HFFc6 (cell line): ENCODE measurements at regions not wholly inside any gene's neighbourhood (a gene's known extent, or its start where the extent isn't known, plus 50 kb on each side); places are given as distances from the start of the nearest gene placed in this dataset.

Source experiments
- DNase-seq: peaks from one replicate; pipeline ENCODE4 v3.0.0-alpha.2; 2018
- H3K27ac Mint-ChIP-seq: 2 replicates; pipeline ENCODE4 v1.8.0; 2020; ENCODE audit warnings: mild to moderate bottlenecking, mixed read lengths
- H3K27me3 Mint-ChIP-seq: 2 replicates; pipeline ENCODE4 v1.8.0; 2021; ENCODE audit warnings: mild to moderate bottlenecking, moderate library complexity, mixed read lengths; ENCODE audit not compliant: insufficient read depth
- H3K36me3 Mint-ChIP-seq: 2 replicates; pipeline ENCODE4 v1.8.0; 2021; ENCODE audit warnings: low read depth, mixed read lengths
- H3K4me1 Mint-ChIP-seq: 2 replicates; pipeline ENCODE4 v1.8.0; 2020; ENCODE audit warnings: low read depth, mixed read lengths
- H3K4me3 Mint-ChIP-seq: 2 replicates; pipeline ENCODE4 v1.8.0; 2020; ENCODE audit warnings: mild to moderate bottlenecking, moderate library complexity, mixed read lengths
- H3K9me3 Mint-ChIP-seq: 2 replicates; pipeline ENCODE4 v1.8.0; 2020; ENCODE audit warnings: mild to moderate bottlenecking, mixed read lengths
- TF ChIP-seq, protein P1 (sequence below): fragments of 200-600 bp; sonication (generic); IDR thresholded peaks from 2 replicates; pipeline ENCODE4 v1.5.0; 2021; ENCODE audit warnings: antibody characterized with exemption, mild to moderate bottlenecking

DNA sequence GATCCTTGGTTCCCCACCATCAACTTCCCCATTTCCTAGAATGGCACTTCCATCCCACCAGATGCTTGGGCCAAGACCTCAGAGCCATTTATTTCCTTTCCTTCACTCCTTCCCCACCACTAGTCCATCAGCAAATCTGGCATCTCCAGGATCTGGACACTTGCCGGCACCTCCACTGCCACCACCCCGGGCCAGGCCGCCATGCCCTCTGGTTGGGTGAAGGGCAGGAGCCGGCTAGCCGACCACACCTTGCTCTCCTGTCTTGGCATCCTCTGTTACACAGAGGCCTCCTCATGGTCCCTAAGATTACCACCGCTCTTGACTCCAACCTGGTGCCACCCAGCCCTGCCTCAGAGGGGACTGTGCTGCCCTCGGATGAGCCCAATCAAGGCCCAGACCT lies 104.5 kb downstream of the RMI2 start:
- peaks cover 7% of the 10 kb centered on the region; the same call in 1 of the 2 replicates for H3K36me3 Mint-ChIP-seq
- peaks cover 6% of the 10 kb centered on the region; the same call in 1 of the 2 replicates for H3K4me1 Mint-ChIP-seq
- peaks cover 35% of the 10 kb centered on the region for H3K27me3 Mint-ChIP-seq
- no peak for DNase-seq
- TF ChIP-seq, protein P1, sequence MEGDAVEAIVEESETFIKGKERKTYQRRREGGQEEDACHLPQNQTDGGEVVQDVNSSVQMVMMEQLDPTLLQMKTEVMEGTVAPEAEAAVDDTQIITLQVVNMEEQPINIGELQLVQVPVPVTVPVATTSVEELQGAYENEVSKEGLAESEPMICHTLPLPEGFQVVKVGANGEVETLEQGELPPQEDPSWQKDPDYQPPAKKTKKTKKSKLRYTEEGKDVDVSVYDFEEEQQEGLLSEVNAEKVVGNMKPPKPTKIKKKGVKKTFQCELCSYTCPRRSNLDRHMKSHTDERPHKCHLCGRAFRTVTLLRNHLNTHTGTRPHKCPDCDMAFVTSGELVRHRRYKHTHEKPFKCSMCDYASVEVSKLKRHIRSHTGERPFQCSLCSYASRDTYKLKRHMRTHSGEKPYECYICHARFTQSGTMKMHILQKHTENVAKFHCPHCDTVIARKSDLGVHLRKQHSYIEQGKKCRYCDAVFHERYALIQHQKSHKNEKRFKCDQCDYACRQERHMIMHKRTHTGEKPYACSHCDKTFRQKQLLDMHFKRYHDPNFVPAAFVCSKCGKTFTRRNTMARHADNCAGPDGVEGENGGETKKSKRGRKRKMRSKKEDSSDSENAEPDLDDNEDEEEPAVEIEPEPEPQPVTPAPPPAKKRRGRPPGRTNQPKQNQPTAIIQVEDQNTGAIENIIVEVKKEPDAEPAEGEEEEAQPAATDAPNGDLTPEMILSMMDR = no peak
- peaks cover 4% of the 10 kb centered on the region; the same call in 1 of the 2 replicates for H3K9me3 Mint-ChIP-seq
- no peak overlapping the region for H3K27ac Mint-ChIP-seq
- H3K4me3 Mint-ChIP-seq = no peak overlapping the region

DNA sequence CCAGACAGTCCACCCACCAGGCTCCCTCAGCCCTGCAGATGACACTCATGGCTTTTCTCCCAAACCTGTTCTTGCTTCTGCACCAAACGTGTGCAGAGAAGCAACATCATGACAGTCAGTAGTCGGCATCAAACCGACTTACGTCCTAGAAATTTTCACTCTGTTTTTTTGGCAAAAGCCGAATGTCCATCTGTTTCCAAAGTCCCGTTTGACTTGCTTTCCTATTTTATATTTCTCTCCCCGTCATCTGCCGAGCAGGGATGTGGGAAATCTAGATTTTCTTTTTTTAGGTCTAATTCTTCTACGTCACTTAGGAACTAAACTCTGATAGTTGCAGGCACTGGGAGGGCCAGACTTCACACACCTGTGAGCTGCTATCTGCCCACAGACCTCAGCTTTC lies 104.9 kb downstream of the RMI2 start:
- Mint-ChIP-seq H3K4me1 (peaks cover 6% of the 10 kb centered on the region; the same call in 1 of the 2 replicates), H3K27me3 (peaks cover 35% of the 10 kb centered on the region), H3K9me3 (peaks cover 6% of the 10 kb centered on the region; the same call in 1 of the 2 replicates), H3K4me3 (no peak overlapping the region), H3K27ac (no peak overlapping the region), H3K36me3 (peaks cover 8% of the 10 kb centered on the region; the same call in 1 of the 2 replicates)
- DNase-seq = no peak
- TF ChIP-seq, protein P1 = no peak

DNA sequence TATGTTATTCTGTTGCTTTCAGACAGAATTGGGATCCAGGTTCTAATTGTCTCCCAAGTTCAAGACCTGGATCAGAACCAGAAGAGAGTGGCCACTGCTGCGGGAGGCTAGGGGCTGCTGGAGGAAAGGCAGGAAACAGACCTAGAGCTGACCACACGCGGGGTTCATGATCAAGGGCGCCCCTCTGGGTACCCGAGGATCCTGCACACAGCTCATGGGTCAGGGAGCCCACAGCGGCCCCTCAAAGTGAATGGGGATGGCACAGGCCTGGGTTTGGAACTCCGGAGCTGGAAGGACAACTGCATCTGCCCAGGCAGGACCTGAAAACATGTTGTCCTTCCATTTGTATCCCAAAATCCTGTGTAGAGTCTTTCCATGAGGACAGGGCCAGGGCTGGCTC lies 107.0 kb downstream of the RMI2 start:
- H3K4me1 Mint-ChIP-seq = peaks cover 6% of the 10 kb centered on the region; the same call in 1 of the 2 replicates
- H3K36me3 Mint-ChIP-seq = peaks cover 8% of the 10 kb centered on the region; the same call in 1 of the 2 replicates
- no peak overlapping the region for H3K4me3 Mint-ChIP-seq
- no peak overlapping the region for H3K27ac Mint-ChIP-seq
- DNase-seq = no peak
- TF ChIP-seq, protein P1 = no peak
- H3K9me3 Mint-ChIP-seq = peaks cover 6% of the 10 kb centered on the region; the same call in 1 of the 2 replicates
- H3K27me3 Mint-ChIP-seq = peaks cover 26% of the 10 kb centered on the region

DNA sequence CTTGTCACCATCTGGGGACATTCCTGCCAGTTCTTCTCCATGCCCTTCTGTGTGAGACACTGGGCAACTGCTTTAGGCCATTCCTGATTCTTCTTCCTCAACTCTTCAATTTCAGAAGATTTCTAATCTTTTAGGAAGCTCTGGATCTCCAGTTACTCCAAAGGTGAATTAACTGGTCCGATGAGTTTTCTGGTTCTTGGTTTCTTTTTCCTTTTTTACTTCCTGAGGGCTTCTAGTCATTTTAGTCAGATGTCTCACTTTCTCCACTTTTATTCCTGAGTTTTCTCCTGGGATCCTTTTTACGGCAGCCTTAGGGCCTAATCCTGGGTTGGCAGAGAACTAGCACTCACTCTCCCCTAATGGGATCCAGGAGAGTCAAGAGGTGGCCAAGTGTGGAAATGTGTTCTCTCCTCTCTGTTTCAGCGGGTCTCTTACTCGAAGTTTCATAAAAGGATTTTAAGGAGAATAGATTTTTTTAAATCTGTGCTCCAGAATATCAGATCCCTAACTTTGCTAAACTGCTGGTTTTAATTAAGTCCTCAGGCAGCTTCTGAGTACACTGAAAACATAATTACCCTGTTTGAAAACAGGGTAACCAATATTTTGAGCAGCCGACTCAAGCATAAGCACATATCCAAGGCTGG lies 107.6 kb downstream of the RMI2 start:
- TF ChIP-seq, protein P1 = no peak
- Mint-ChIP-seq H3K36me3 (peaks cover 8% of the 10 kb centered on the region; the same call in 1 of the 2 replicates), H3K4me1 (peaks cover 6% of the 10 kb centered on the region; the same call in 1 of the 2 replicates), H3K27ac (no peak overlapping the region), H3K4me3 (no peak overlapping the region), H3K9me3 (peaks cover 6% of the 10 kb centered on the region; the same call in 1 of the 2 replicates), H3K27me3 (peaks cover 24% of the 10 kb centered on the region)
- no peak for DNase-seq

DNA sequence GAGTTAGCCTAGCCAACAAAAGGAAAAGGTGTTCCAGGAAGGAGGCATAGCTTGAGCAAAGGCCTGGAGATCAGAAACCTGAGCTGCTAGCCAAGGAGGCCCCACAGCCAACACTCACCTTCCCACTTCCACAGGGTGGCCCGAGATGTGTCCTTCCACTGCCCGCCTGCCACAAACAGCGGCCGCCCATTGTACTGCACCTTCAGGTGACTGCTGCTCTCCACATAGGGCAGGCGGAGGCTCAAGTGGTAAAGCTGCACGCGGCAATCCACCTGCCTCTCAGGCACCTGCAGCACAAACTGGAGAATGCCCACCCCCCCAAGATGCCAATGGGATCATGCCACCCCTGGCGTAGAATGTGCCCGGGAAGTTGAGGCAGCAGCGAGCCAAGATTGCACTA lies 111.5 kb downstream of the RMI2 start:
- peaks cover 25% of the 10 kb centered on the region for H3K27me3 Mint-ChIP-seq
- no peak for DNase-seq
- peaks cover 6% of the 10 kb centered on the region; the same call in 1 of the 2 replicates for H3K4me1 Mint-ChIP-seq
- H3K27ac Mint-ChIP-seq = no peak overlapping the region
- TF ChIP-seq, protein P1 = no peak
- peaks cover 6% of the 10 kb centered on the region; the same call in 1 of the 2 replicates for H3K9me3 Mint-ChIP-seq
- H3K4me3 Mint-ChIP-seq = no peak overlapping the region
- H3K36me3 Mint-ChIP-seq = peaks cover 8% of the 10 kb centered on the region; the same call in 1 of the 2 replicates
